ENCODE measurements at regions not wholly inside any gene's neighbourhood (a gene's known extent, or its start where the extent isn't known, plus 50 kb on each side); places are given as distances from the start of the nearest gene placed in this dataset.

GRCh38 chr13:40502236-40502635 is 164.2 kb downstream of the FOXO1 start (continued):
- TF ChIP-seq ZNF592 (IDR thresholded peaks at IDR 0.05) (no peak), MXI1 (IDR thresholded peaks at IDR 0.05; ENCODE audit: low read depth, low read length) (no peak)

- in situ Hi-C loops (cut with MboI), result no loop called here
- POLR2A ChIA-PET, result interaction anchor here (0.6 kb wide), 1 partner anchor 262 kb away, joined by 3 read pairs; no protein-coding TSS in a partner anchor
- FAIRE-seq, result no peak
- TF ChIP-seq STAT3 (IDR thresholded peaks at IDR 0.05; ENCODE audit: low read depth, low read length) (no peak), EGR1 (IDR thresholded peaks at IDR 0.05; ENCODE audit: borderline replicate concordance in 1 of 2, low read depth in 2 of 2, low read length in 2 of 2) (no peak), ZBTB33 (IDR thresholded peaks at IDR 0.05) (no peak), TCF12 (IDR thresholded peaks at IDR 0.05; ENCODE audit: low read depth, low read length) (no peak), NFIC (IDR thresholded peaks at IDR 0.05; ENCODE audit: low read depth, low read length) (no peak), MEF2B (IDR thresholded peaks at IDR 0.05; ENCODE audit: partially characterized antibody, poor library complexity, severe bottlenecking) (no peak), ZNF207 (IDR thresholded peaks at IDR 0.05; ENCODE audit: borderline replicate concordance) (no peak), TCF3 (IDR thresholded peaks at IDR 0.05; ENCODE audit: borderline replicate concordance, insufficient read depth, low read depth, low read length) (no peak), MTA2 (IDR thresholded peaks at IDR 0.05; ENCODE audit: low read depth) (no peak), ZBTB11 (CRISPR knock-in tag; IDR thresholded peaks at IDR 0.05) (no peak), SUZ12 (IDR thresholded peaks at IDR 0.05; ENCODE audit: unreplicated experiment) (no peak), BMI1 (IDR thresholded peaks at IDR 0.05; ENCODE audit: borderline replicate concordance) (no peak)
Observed at GRCh38 chr13:40503011-40503410, 163.4 kb downstream of the FOXO1 start.

More at GRCh38 chr13:40503011-40503410, 163.4 kb downstream of the FOXO1 start:
- Histone ChIP-seq H3K36me3 (ENCODE audit: control insufficient read depth in 2 of 2, insufficient read depth in 2 of 2, low read length in 1 of 2) (no peaks in the 10 kb centered on the region), H3K27me3 (replicated peaks in 1 of 2; ENCODE audit: control insufficient read depth in 2 of 2, insufficient read depth in 2 of 2, low read length in 1 of 2) (peaks cover 0 to 10% of the 10 kb centered on the region in 2 experiments; a peak in 1 of 4 replicates), H3K27ac (ENCODE audit: control insufficient read depth, insufficient read depth) (no peak overlapping the region), H3K79me2 (ENCODE audit: control insufficient read depth, insufficient read depth, low read length) (no peaks in the 10 kb centered on the region), H3K9me3 (replicated peaks; ENCODE audit: control insufficient read depth, insufficient read depth, low read length) (no peaks in the 10 kb centered on the region), H3K4me3 (no peak overlapping the region), H3K4me2 (ENCODE audit: control insufficient read depth, insufficient read depth) (no peak overlapping the region), H2AFZ (ENCODE audit: control insufficient read depth, low read depth, low read length) (no peak overlapping the region), H4K20me1 (ENCODE audit: control insufficient read depth, insufficient read depth) (no peaks in the 10 kb centered on the region; the same call in 1 of the 2 replicates), H3K4me1 (ENCODE audit: control insufficient read depth, insufficient read depth, low read length) (no peaks in the 10 kb centered on the region), H3K9ac (ENCODE audit: control insufficient read depth, insufficient read depth, low read length) (no peak overlapping the region)
- intact Hi-C loops (cut with micrococcal nuclease; ENCODE audit: unreplicated experiment), result no loop called here
- WGBS (ENCODE audit: insufficient coverage, insufficient replicate concordance, low lambda C conversion rate, missing lambda C conversion rate), result 2% methylated on average over 2 of the region's 2 CpGs
- no TSS peak for BruUV-seq (replicated peaks)
- DNase-seq (ENCODE audit: low read depth, low spot score) (no peak), ATAC-seq (no peak)
- ChIA-PET CTCF (no interaction called here), RAD21 (ENCODE audit: unreplicated experiment) (no interaction called here), SMC1A (ENCODE audit: uncharacterized antibody, unreplicated experiment) (interaction anchor here (0.8 to 1.7 kb wide), 5 partner anchors 9 to 33 kb away, joined by 3 to 7 read pairs (median 3); no protein-coding TSS in a partner anchor)
